T follicular helper cell (primary cell): ENCODE measurements at regions not wholly inside any gene's neighbourhood (a gene's known extent, or its start where the extent isn't known, plus 50 kb on each side); places are given as distances from the start of the nearest gene placed in this dataset.

Experiments used
- DNase-seq: peaks from one replicate; pipeline ENCODE4 v3.0.0-alpha.2; 2020; ENCODE audit warnings: low read depth

GRCh38 chr18:40789286-40789685, 1165.7 kb upstream of the PIK3C3 start:
- DNase-seq, result no peak

DNA sequence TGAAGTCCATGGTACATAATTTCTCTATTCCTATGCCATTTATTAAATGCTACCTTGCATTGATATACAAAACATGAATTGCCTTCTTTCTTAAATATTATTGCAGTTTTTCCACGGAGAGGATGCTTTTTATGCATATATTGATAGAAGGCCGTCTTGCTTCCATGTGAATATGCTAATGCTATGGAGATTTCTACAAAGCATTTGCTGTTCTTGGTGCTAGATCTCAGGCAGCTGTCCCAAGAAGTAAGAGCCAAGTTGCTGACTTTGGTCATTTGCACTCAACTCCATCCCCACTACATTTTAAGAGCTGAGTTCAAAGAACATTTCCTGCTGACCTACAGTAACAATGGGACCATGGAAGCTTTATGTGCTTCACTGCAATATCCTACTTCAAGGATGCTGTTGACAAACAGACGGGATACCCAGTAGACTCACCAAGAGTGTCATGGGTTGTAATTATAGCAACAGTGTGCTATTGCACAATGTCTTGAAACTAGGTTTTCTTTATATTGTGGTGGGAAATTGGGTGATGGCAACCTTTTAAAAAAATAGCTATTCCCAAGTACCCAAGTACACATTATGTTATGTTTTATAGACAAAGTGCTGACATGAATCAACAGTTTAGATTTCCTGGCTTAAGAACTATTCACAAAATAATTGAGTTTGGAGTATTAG, 1172.4 kb upstream of the PIK3C3 start:
- DNase-seq, result no peak

DNA sequence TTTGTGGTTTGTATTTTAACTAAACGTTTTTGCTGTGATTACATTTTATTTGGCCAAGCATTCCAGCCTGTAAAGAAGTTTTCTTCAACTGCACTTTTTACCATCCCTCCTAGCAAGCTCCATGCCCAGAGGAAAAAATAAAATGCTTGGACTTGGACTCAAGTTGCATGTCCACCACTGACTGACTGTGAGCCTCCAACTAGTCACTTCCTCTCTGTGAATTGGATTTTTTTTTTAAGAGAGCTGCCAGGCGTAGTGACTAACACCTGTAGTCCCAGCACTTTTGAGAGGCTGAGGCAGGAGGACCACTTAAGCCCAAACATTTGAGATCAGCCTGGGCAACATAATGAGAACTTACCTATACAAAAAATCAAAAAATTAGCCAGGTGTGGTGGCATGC, 1185.2 kb upstream of the PIK3C3 start:
- no peak for DNase-seq

- DNase-seq, result no peak
Observed at GRCh38 chr18:40760251-40760650, 1194.8 kb upstream of the PIK3C3 start.

GRCh38 chr18:40754477-40754876, 1200.6 kb upstream of the PIK3C3 start:
- DNase-seq, result no peak

DNA sequence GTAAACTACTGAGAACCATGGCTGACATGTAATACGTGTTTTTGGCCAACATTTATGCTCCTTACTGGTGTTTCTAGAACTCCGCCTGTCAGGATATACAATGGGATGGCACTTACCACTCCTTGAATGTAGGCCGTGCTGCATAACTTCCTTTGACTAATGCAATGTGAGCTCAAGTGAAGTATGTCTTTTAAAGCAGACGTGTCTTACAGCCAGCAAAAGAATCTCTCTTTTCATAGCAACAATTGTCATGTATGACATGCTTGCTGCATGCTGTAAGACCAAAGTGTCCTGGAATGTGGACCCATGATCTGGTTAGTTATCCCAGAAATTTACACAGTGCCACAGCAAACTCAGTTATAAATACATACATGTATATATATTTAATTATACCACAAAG, 1202.7 kb upstream of the PIK3C3 start:
- DNase-seq, result no peak

- no peak for DNase-seq
Observed at GRCh38 chr18:40751186-40751585, 1203.8 kb upstream of the PIK3C3 start.

- DNase-seq, result no peak
Observed at GRCh38 chr18:40739029-40739428, 1216.0 kb upstream of the PIK3C3 start.

- DNase-seq, result no peak
Observed at GRCh38 chr18:40738321-40738880, 1216.6 kb upstream of the PIK3C3 start.

GRCh38 chr18:40708726-40709125, 1246.3 kb upstream of the PIK3C3 start:
- no peak for DNase-seq

DNA sequence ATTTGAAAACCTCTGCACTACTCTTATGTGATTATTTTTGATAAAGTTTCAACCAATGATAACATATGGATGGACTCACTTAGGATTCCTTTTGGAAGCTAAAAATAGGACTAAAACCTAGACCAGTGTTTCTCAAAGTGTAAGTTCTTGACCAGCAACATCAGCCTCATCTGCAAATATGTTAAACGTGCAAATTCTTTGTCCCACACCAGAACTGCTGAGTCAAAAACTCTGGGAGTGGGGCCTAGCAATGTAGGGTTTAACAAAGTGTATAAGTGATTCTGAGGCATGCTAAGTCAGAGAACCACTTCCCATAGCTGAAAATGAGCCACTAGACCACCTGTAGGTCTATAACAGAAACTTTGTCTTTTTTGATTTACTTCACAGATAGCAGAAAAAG, 1247.2 kb upstream of the PIK3C3 start:
- no peak for DNase-seq

GRCh38 chr18:40698129-40698528, 1256.9 kb upstream of the PIK3C3 start:
- no peak for DNase-seq

DNA sequence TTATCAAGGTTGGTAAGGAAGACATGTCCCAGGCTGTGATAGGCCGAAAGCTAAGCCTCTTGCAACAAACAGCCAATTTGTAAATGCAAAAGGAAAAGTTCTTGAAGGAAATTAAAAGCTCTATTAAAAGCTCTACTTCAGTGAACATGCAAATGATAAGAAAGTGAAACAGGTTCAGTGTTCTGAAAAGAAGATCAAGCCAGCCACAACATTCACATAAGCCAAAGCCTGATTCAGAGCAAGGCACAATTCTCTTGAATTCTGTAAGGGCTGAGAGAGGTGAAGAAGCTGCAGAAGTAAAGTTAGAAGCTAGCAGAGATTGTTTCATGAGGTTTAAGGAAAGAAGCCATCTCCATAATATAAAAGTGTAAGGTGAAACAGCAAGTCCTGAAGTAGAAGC, 1259.5 kb upstream of the PIK3C3 start:
- no peak for DNase-seq

- DNase-seq, result no peak
Observed at GRCh38 chr18:40692871-40693270, 1262.2 kb upstream of the PIK3C3 start.

- no peak for DNase-seq
Observed at GRCh38 chr18:40690062-40690461, 1265.0 kb upstream of the PIK3C3 start.

- DNase-seq, result no peak
Observed at GRCh38 chr18:40687399-40687798, 1267.6 kb upstream of the PIK3C3 start.

GRCh38 chr18:40686836-40687235, 1268.2 kb upstream of the PIK3C3 start:
- DNase-seq, result no peak

- no peak for DNase-seq
Observed at GRCh38 chr18:40685219-40685618, 1269.8 kb upstream of the PIK3C3 start.

- no peak for DNase-seq
Observed at GRCh38 chr18:40678318-40678717, 1276.7 kb upstream of the PIK3C3 start.

DNA sequence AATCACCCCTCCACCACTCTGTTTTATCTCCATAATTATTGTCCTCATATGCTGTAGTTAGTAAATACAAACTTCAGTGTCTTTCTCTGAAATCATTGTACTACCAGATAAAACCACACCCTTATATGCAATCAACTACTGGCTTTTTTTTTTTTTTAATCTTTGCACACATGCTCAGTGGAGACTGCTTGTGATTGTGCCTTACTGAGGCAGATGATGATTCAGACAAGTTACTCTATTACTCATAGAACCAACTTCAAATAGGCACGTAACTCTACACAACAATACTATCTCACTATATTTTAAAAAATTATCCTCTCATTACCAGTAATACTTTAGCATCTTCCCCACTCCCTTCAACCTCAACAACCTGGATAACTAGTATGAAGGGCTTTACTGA, 1278.4 kb upstream of the PIK3C3 start:
- no peak for DNase-seq

GRCh38 chr18:40673150-40673549, 1281.9 kb upstream of the PIK3C3 start:
- no peak for DNase-seq

DNA sequence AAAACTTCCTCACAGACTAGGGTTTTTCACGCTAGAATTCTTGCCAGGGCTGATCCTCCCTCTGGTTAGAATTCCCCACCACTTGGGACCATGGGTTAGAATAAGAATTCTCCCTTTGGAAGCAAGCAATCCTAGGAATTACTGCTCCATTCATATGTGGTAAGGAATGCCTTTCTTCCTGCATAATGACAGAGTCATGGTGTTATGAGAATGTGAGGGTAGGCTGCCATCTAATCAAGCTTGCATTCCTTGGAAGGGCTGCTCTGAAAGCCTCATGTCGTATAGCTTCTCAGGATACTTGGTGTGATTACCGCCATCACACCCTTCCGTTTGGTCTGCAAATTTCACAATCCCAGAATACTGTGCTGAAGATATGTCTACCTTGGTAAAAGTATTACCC, 1282.4 kb upstream of the PIK3C3 start:
- DNase-seq, result no peak

- DNase-seq, result no peak
Observed at GRCh38 chr18:40670668-40671375, 1284.2 kb upstream of the PIK3C3 start.
